GM11168 (cell line): ENCODE measurements at regions not wholly inside any gene's neighbourhood (a gene's known extent, or its start where the extent isn't known, plus 50 kb on each side); places are given as distances from the start of the nearest gene placed in this dataset.
"Not testable (repeated sequence)": the region's sequence is repeated elsewhere in the genome, so short reads cannot be mapped to it uniquely, and the experiment has no call there.

Source experiments
- in situ Hi-C: fragments of 300-500 bp; cut with MboI; formaldehyde crosslinking; loops from one replicate; pipeline ENCODE4 v1.12.0; 2022; ENCODE audit warnings: low sequenced_read_pairs; ENCODE audit not compliant: unreplicated experiment

GRCh38 chr4:170272959-170273358 is 183.2 kb upstream of the AADAT start:
- in situ Hi-C loops = no loop called here

GRCh38 chr4:170271723-170272122 is 182.0 kb upstream of the AADAT start:
- in situ Hi-C loops = no loop called here

- in situ Hi-C loops = no loop called here
Measured at GRCh38 chr4:170270628-170271027, 180.9 kb upstream of the AADAT start.

GRCh38 chr4:170269950-170270349 is 180.2 kb upstream of the AADAT start:
- in situ Hi-C loops = no loop called here

- in situ Hi-C loops = no loop called here
Measured at GRCh38 chr4:170259631-170260153, 169.9 kb upstream of the AADAT start.

GRCh38 chr4:170256807-170257206 is 167.1 kb upstream of the AADAT start:
- in situ Hi-C loops = no loop called here

- in situ Hi-C loops = no loop called here
Measured at GRCh38 chr4:170248576-170248975, 158.8 kb upstream of the AADAT start.

- in situ Hi-C loops = no loop called here
Measured at GRCh38 chr4:170248029-170248428, 158.3 kb upstream of the AADAT start.

- in situ Hi-C loops = no loop called here
Measured at GRCh38 chr4:170247596-170247995, 157.8 kb upstream of the AADAT start.

- in situ Hi-C loops = no loop called here
Measured at GRCh38 chr4:170243662-170244288, 154.0 kb upstream of the AADAT start.

- in situ Hi-C loops = no loop called here
Measured at GRCh38 chr4:170242471-170242870, 152.7 kb upstream of the AADAT start.

- in situ Hi-C loops = no loop called here
Measured at GRCh38 chr4:170234800-170235199, 145.0 kb upstream of the AADAT start.

GRCh38 chr4:170231377-170231776 is 141.6 kb upstream of the AADAT start:
- in situ Hi-C loops = no loop called here

- in situ Hi-C loops = no loop called here
Measured at GRCh38 chr4:170230242-170230641, 140.5 kb upstream of the AADAT start.

- in situ Hi-C loops = no loop called here
Measured at GRCh38 chr4:170229006-170229405, 139.2 kb upstream of the AADAT start.

- in situ Hi-C loops = no loop called here
Measured at GRCh38 chr4:170227928-170228327, 138.2 kb upstream of the AADAT start.

- in situ Hi-C loops = no loop called here
Measured at GRCh38 chr4:170226288-170226687, 136.5 kb upstream of the AADAT start.

- in situ Hi-C loops = no loop called here
Measured at GRCh38 chr4:170214731-170215130, 125.0 kb upstream of the AADAT start.

- in situ Hi-C loops = no loop called here
Measured at GRCh38 chr4:170214101-170214500, 124.3 kb upstream of the AADAT start.

GRCh38 chr4:170202721-170203120 is 113.0 kb upstream of the AADAT start:
- in situ Hi-C loops = no loop called here

GRCh38 chr4:170198747-170199146 is 109.0 kb upstream of the AADAT start:
- in situ Hi-C loops = no loop called here

GRCh38 chr4:170194794-170195193 is 105.0 kb upstream of the AADAT start:
- in situ Hi-C loops = not testable (repeated sequence)
